ENCODE measurements at regions not wholly inside any gene's neighbourhood (a gene's known extent, or its start where the extent isn't known, plus 50 kb on each side); places are given as distances from the start of the nearest gene placed in this dataset.

GRCh38 chr14:62604524-62604923, 440.7 kb downstream of the KCNH5 start:
- no peaks in the 10 kb centered on the region for H3K27me3 Mint-ChIP-seq (ENCODE audit: low read depth)
- no peaks in the 10 kb centered on the region for H3K36me3 Mint-ChIP-seq (ENCODE audit: low read depth)
- H3K4me3 Mint-ChIP-seq, result no peak overlapping the region
- no peaks in the 10 kb centered on the region for H3K4me1 Mint-ChIP-seq
- no peak overlapping the region for H3K27ac Mint-ChIP-seq
- H3K9me3 Mint-ChIP-seq, result no peaks in the 10 kb centered on the region
- TF ChIP-seq CTCF (IDR thresholded peaks at IDR 0.05; ENCODE audit: unreplicated experiment in 3 of 3), result no peak

GRCh38 chr14:62614122-62614521, 431.1 kb downstream of the KCNH5 start:
- peaks cover 3% of the 10 kb centered on the region for H3K9me3 Mint-ChIP-seq
- TF ChIP-seq CTCF (IDR thresholded peaks at IDR 0.05; ENCODE audit: unreplicated experiment in 3 of 3), result no peak
- H3K4me1 Mint-ChIP-seq, result no peaks in the 10 kb centered on the region
- no peaks in the 10 kb centered on the region for H3K27me3 Mint-ChIP-seq (ENCODE audit: low read depth)
- no peaks in the 10 kb centered on the region for H3K36me3 Mint-ChIP-seq (ENCODE audit: low read depth)
- peak overlapping the region in 1 of 3 experiments; percentile 22 for H3K27ac Mint-ChIP-seq
- no peak overlapping the region for H3K4me3 Mint-ChIP-seq

GRCh38 chr14:62616668-62617067, 428.6 kb downstream of the KCNH5 start:
- no peak for TF ChIP-seq CTCF (IDR thresholded peaks at IDR 0.05; ENCODE audit: unreplicated experiment in 3 of 3)
- no peaks in the 10 kb centered on the region for H3K36me3 Mint-ChIP-seq (ENCODE audit: low read depth)

GRCh38 chr14:62626416-62626815, 418.8 kb downstream of the KCNH5 start:
- H3K4me3 Mint-ChIP-seq, result no peak overlapping the region
- no peaks in the 10 kb centered on the region for H3K9me3 Mint-ChIP-seq
- no peak for TF ChIP-seq CTCF (IDR thresholded peaks at IDR 0.05; ENCODE audit: unreplicated experiment in 3 of 3)
- no peaks in the 10 kb centered on the region for H3K4me1 Mint-ChIP-seq
- no peaks in the 10 kb centered on the region for H3K27me3 Mint-ChIP-seq (ENCODE audit: low read depth)
- H3K36me3 Mint-ChIP-seq (ENCODE audit: low read depth), result no peaks in the 10 kb centered on the region
- no peak overlapping the region for H3K27ac Mint-ChIP-seq

More at GRCh38 chr14:62616668-62617067, 428.6 kb downstream of the KCNH5 start:
- Mint-ChIP-seq H3K27me3 (ENCODE audit: low read depth) (no peaks in the 10 kb centered on the region), H3K4me3 (no peak overlapping the region), H3K4me1 (no peaks in the 10 kb centered on the region), H3K27ac (no peak overlapping the region), H3K9me3 (peaks cover 3% of the 10 kb centered on the region)

- no peak for TF ChIP-seq CTCF (IDR thresholded peaks at IDR 0.05; ENCODE audit: unreplicated experiment in 3 of 3)
- H3K27ac Mint-ChIP-seq, result no peak overlapping the region
- no peaks in the 10 kb centered on the region for H3K9me3 Mint-ChIP-seq
- no peaks in the 10 kb centered on the region for H3K27me3 Mint-ChIP-seq (ENCODE audit: low read depth)
- H3K4me3 Mint-ChIP-seq, result no peak overlapping the region
- no peaks in the 10 kb centered on the region for H3K4me1 Mint-ChIP-seq
- H3K36me3 Mint-ChIP-seq (ENCODE audit: low read depth), result no peaks in the 10 kb centered on the region
These were observed 416.0 kb downstream of the KCNH5 start for GRCh38 chr14:62629176-62629725.

GRCh38 chr14:62631176-62631575, 414.1 kb downstream of the KCNH5 start:
- no peaks in the 10 kb centered on the region for H3K4me1 Mint-ChIP-seq
- TF ChIP-seq CTCF (IDR thresholded peaks at IDR 0.05; ENCODE audit: unreplicated experiment in 3 of 3), result no peak
- H3K9me3 Mint-ChIP-seq, result peaks cover 3% of the 10 kb centered on the region
- H3K27ac Mint-ChIP-seq, result no peak overlapping the region
- H3K4me3 Mint-ChIP-seq, result no peak overlapping the region
- H3K27me3 Mint-ChIP-seq (ENCODE audit: low read depth), result no peaks in the 10 kb centered on the region
- no peaks in the 10 kb centered on the region for H3K36me3 Mint-ChIP-seq (ENCODE audit: low read depth)

Measured in nephron (organoid).